ENCODE measurements at regions not wholly inside any gene's neighbourhood (a gene's known extent, or its start where the extent isn't known, plus 50 kb on each side); places are given as distances from the start of the nearest gene placed in this dataset.

- no peak for TF ChIP-seq TSHZ2 (CRISPR knock-in tag; IDR thresholded peaks at IDR 0.05)
Measured at GRCh38 chr1:232247669-232248068, 382.3 kb downstream of the SIPA1L2 start (continued).

- TF ChIP-seq PATZ1 (CRISPR knock-in tag; IDR thresholded peaks at IDR 0.05; ENCODE audit: borderline replicate concordance) (no peak), TOX (CRISPR knock-in tag; IDR thresholded peaks at IDR 0.05; ENCODE audit: borderline replicate concordance) (no peak), ZFP3 (CRISPR knock-in tag; IDR thresholded peaks at IDR 0.05) (no peak), TCF4 (CRISPR knock-in tag; IDR thresholded peaks at IDR 0.05; ENCODE audit: borderline replicate concordance) (no peak), OSR1 (CRISPR knock-in tag; IDR thresholded peaks at IDR 0.05) (no peak), RARB (CRISPR knock-in tag; IDR thresholded peaks at IDR 0.05) (no peak), SNAI2 (CRISPR knock-in tag; IDR thresholded peaks at IDR 0.05) (no peak), ESRRG (CRISPR knock-in tag; IDR thresholded peaks at IDR 0.05) (no peak), ZNF8 (CRISPR knock-in tag; IDR thresholded peaks at IDR 0.05) (no peak)
- TF ChIP-seq, protein P1, sequence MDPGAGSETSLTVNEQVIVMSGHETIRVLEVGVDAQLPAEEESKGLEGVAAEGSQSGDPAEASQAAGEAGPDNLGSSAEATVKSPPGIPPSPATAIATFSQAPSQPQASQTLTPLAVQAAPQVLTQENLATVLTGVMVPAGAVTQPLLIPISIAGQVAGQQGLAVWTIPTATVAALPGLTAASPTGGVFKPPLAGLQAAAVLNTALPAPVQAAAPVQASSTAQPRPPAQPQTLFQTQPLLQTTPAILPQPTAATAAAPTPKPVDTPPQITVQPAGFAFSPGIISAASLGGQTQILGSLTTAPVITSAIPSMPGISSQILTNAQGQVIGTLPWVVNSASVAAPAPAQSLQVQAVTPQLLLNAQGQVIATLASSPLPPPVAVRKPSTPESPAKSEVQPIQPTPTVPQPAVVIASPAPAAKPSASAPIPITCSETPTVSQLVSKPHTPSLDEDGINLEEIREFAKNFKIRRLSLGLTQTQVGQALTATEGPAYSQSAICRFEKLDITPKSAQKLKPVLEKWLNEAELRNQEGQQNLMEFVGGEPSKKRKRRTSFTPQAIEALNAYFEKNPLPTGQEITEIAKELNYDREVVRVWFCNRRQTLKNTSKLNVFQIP (CRISPR knock-in tag; IDR thresholded peaks at IDR 0.05; ENCODE audit: borderline replicate concordance, low read depth): no peak
- TF ChIP-seq, protein P2, sequence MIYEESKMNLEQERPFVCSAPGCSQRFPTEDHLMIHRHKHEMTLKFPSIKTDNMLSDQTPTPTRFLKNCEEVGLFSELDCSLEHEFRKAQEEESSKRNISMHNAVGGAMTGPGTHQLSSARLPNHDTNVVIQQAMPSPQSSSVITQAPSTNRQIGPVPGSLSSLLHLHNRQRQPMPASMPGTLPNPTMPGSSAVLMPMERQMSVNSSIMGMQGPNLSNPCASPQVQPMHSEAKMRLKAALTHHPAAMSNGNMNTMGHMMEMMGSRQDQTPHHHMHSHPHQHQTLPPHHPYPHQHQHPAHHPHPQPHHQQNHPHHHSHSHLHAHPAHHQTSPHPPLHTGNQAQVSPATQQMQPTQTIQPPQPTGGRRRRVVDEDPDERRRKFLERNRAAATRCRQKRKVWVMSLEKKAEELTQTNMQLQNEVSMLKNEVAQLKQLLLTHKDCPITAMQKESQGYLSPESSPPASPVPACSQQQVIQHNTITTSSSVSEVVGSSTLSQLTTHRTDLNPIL (CRISPR knock-in tag; IDR thresholded peaks at IDR 0.05; ENCODE audit: low read depth): no peak
- no peak for ATAC-seq
Measured at GRCh38 chr1:232244426-232244825, 385.5 kb downstream of the SIPA1L2 start.

GRCh38 chr1:232239998-232240397, 389.9 kb downstream of the SIPA1L2 start:
- ATAC-seq: no peak
- no peak for TF ChIP-seq ZNF565 (CRISPR knock-in tag; conservative IDR thresholded peaks at IDR 0.05; ENCODE audit: low read depth)
- TF ChIP-seq ISL1 (CRISPR knock-in tag; IDR thresholded peaks at IDR 0.05): no peak
- TF ChIP-seq ZNF8 (CRISPR knock-in tag; IDR thresholded peaks at IDR 0.05): no peak
- no peak for TF ChIP-seq BACH2 (CRISPR knock-in tag; IDR thresholded peaks at IDR 0.05; ENCODE audit: borderline replicate concordance)
- TF ChIP-seq TOX (CRISPR knock-in tag; IDR thresholded peaks at IDR 0.05; ENCODE audit: borderline replicate concordance): no peak
- TF ChIP-seq RARB (CRISPR knock-in tag; IDR thresholded peaks at IDR 0.05): no peak
- TF ChIP-seq TSHZ2 (CRISPR knock-in tag; IDR thresholded peaks at IDR 0.05): no peak
- no peak for TF ChIP-seq ZFP3 (CRISPR knock-in tag; IDR thresholded peaks at IDR 0.05)
- TF ChIP-seq TCF4 (CRISPR knock-in tag; IDR thresholded peaks at IDR 0.05; ENCODE audit: borderline replicate concordance): no peak
- no peak for TF ChIP-seq ZFP30 (CRISPR knock-in tag; IDR thresholded peaks at IDR 0.05)
- no peak for TF ChIP-seq SNAI2 (CRISPR knock-in tag; IDR thresholded peaks at IDR 0.05)
- no peak for TF ChIP-seq ESRRG (CRISPR knock-in tag; IDR thresholded peaks at IDR 0.05)
- no peak for TF ChIP-seq ZC3H10 (CRISPR knock-in tag; IDR thresholded peaks at IDR 0.05)
- TF ChIP-seq OSR1 (CRISPR knock-in tag; IDR thresholded peaks at IDR 0.05): no peak
- TF ChIP-seq ARNTL (CRISPR knock-in tag; IDR thresholded peaks at IDR 0.05; ENCODE audit: borderline replicate concordance, low read depth): no peak
- TF ChIP-seq, protein P1 (CRISPR knock-in tag; IDR thresholded peaks at IDR 0.05; ENCODE audit: borderline replicate concordance, low read depth): no peak
- no peak for TF ChIP-seq GLIS3 (CRISPR knock-in tag; IDR thresholded peaks at IDR 0.05)
- TF ChIP-seq PPARA (CRISPR knock-in tag; IDR thresholded peaks at IDR 0.05; ENCODE audit: borderline replicate concordance): no peak
